Naive thymus-derived CD4-positive, alpha-beta T cell (primary cell): ENCODE measurements at regions not wholly inside any gene's neighbourhood (a gene's known extent, or its start where the extent isn't known, plus 50 kb on each side); places are given as distances from the start of the nearest gene placed in this dataset.

Experiments
- ATAC-seq: fragments of 150-1000 bp; cut with Tn5 transposase; 2 replicates; pipeline ENCODE4 v1.10.0; 2021; ENCODE audit warnings: mild to moderate bottlenecking, moderate library complexity
- CTCF ChIA-PET: fragments of 350-600 bp; sonication (Branson Sonifier 250); formaldehyde crosslinking; loops from one replicate; lab custom pipeline; 2021; ENCODE audit warnings: antibody characterized with exemption; lab: Charles Lee
- POLR2A ChIA-PET: fragments of 350-600 bp; sonication (Branson Sonifier 250); formaldehyde crosslinking; loops from one replicate; lab custom pipeline; 2021; ENCODE audit warnings: antibody characterized with exemption, inconsistent platforms; lab: Charles Lee
- DNase-seq, 9 donors: peaks; one replicate each; pipeline versions ENCODE4 v3.0.0 to v3.0.0-alpha.2; 2020 to 2022; ENCODE audit warnings: mixed read lengths in 1 of 9
- H3K27ac ChIP-seq: one replicate; pipeline ENCODE4 v1.7.0; 2013; ENCODE audit warnings: mild to moderate bottlenecking, low read depth, low read length, moderate library complexity
- H3K27me3 ChIP-seq, 2 donors: one replicate each; pipeline ENCODE4 v1.7.0; 2013; ENCODE audit warnings: low read length in 2 of 2, mild to moderate bottlenecking in 2 of 2, moderate library complexity in 2 of 2; ENCODE audit not compliant: control insufficient read depth in 2 of 2, insufficient read depth in 2 of 2
- H3K36me3 ChIP-seq, 3 experiments: 1 replicate in 2 of 3; 2 replicates in 1 of 3; pipeline ENCODE4 v1.7.0; 2013; ENCODE audit warnings: low read length in 3 of 3, mild to moderate bottlenecking in 3 of 3, moderate library complexity in 1 of 3; ENCODE audit not compliant: insufficient read depth in 3 of 3, control insufficient read depth in 2 of 3
- H3K4me1 ChIP-seq, 2 donors: one replicate each; pipeline ENCODE4 v1.7.0; 2013; ENCODE audit warnings: low read length in 2 of 2, mild to moderate bottlenecking in 2 of 2, moderate library complexity in 1 of 2; ENCODE audit not compliant: control insufficient read depth in 2 of 2, insufficient read depth in 2 of 2
- H3K4me3 ChIP-seq: 2 replicates; pipeline ENCODE4 v1.7.0; 2013; ENCODE audit warnings: mild to moderate bottlenecking, low read length
- H3K9me3 ChIP-seq, 3 experiments: 1 replicate in 2 of 3; 2 replicates in 1 of 3; pipeline ENCODE4 v1.7.0; 2013; ENCODE audit warnings: low read length in 3 of 3; ENCODE audit not compliant: control insufficient read depth in 2 of 3
- H3K27ac Mint-ChIP-seq, 9 donors: one replicate each; pipeline ENCODE4 v1.8.0; 2020 to 2022; ENCODE audit warnings: mixed read lengths in 9 of 9, mild to moderate bottlenecking in 8 of 9, moderate library complexity in 5 of 9, inconsistent platforms in 2 of 9
- H3K27me3 Mint-ChIP-seq, 5 donors: one replicate each; pipeline ENCODE4 v1.8.0; 2021 to 2022; ENCODE audit warnings: mixed read lengths in 5 of 5, mild to moderate bottlenecking in 1 of 5
- H3K36me3 Mint-ChIP-seq, 5 donors: one replicate each; pipeline ENCODE4 v1.8.0; 2020 to 2022; ENCODE audit warnings: mixed read lengths in 5 of 5, mild to moderate bottlenecking in 3 of 5, inconsistent platforms in 1 of 5
- H3K4me1 Mint-ChIP-seq, 7 donors: one replicate each; pipeline ENCODE4 v1.8.0; 2020 to 2022; ENCODE audit warnings: mixed read lengths in 7 of 7, mild to moderate bottlenecking in 3 of 7, inconsistent platforms in 1 of 7
- H3K4me3 Mint-ChIP-seq, 10 donors: one replicate each; pipeline ENCODE4 v1.8.0; 2020 to 2022; ENCODE audit warnings: mild to moderate bottlenecking in 10 of 10, mixed read lengths in 10 of 10, moderate library complexity in 6 of 10, inconsistent platforms in 2 of 10
- H3K9me3 Mint-ChIP-seq, 11 donors: one replicate each; pipeline ENCODE4 v1.8.0; 2020 to 2022; ENCODE audit warnings: mixed read lengths in 11 of 11, mild to moderate bottlenecking in 4 of 11, inconsistent platforms in 1 of 11, moderate library complexity in 1 of 11
- intact Hi-C, 2 donors: fragments of 100-400 bp; cut with micrococcal nuclease; formaldehyde crosslinking; loops; one replicate each; pipeline ENCODE4 v1.15.1; 2023

- no peak overlapping the region for H3K4me3 ChIP-seq
- ChIA-PET CTCF (no interaction called here), POLR2A (no interaction called here)
- DNase-seq (no peak), ATAC-seq (no peak)
- Mint-ChIP-seq H3K27me3 (no peaks in the 10 kb centered on the region), H3K9me3 (peaks cover 1 to 12% (median 4%) of the 10 kb centered on the region in 11 donors), H3K36me3 (no peaks in the 10 kb centered on the region), H3K4me1 (no peaks in the 10 kb centered on the region), H3K4me3 (no peak overlapping the region), H3K27ac (no peak overlapping the region)
- H3K9me3 ChIP-seq: no peaks in the 10 kb centered on the region
- no peaks in the 10 kb centered on the region for H3K36me3 ChIP-seq
- intact Hi-C loops: no loop called here
- no peaks in the 10 kb centered on the region for H3K27me3 ChIP-seq
- no peaks in the 10 kb centered on the region for H3K4me1 ChIP-seq
- no peak overlapping the region for H3K27ac ChIP-seq
Observed at GRCh38 chr12:128205758-128206157, 61.2 kb upstream of the TMEM132C start.
